DMS53 (cell line): ENCODE measurements at regions not wholly inside any gene's neighbourhood (a gene's known extent, or its start where the extent isn't known, plus 50 kb on each side); places are given as distances from the start of the nearest gene placed in this dataset.
A peak's percentile ranks its signal among the peaks of the same experiment; 100 is the strongest.

Source experiments
- DNase-seq: peaks from one replicate; lab custom pipeline; 2025; lab: John Stamatoyannopoulos, UW

DNA sequence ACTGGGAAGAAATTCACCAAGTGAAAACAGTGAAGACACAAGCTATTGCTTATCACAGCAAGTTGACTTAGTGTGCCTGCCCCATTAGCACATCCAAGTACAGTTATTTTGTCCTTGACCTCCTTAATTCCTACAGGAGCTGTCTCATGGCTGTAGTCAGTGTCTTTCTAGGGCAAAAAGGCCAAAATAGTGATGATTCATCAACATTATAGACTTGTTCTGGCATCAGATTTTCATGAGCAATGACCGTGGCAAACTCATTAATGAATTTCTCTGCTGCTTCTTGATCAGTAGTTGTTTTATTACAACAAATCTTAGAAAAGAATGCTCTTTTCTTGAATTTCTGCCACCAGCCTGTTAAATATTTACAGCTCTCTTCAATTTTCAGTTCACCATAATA is 1169.3 kb upstream of the DDX18 start:
- no peak for DNase-seq

DNA sequence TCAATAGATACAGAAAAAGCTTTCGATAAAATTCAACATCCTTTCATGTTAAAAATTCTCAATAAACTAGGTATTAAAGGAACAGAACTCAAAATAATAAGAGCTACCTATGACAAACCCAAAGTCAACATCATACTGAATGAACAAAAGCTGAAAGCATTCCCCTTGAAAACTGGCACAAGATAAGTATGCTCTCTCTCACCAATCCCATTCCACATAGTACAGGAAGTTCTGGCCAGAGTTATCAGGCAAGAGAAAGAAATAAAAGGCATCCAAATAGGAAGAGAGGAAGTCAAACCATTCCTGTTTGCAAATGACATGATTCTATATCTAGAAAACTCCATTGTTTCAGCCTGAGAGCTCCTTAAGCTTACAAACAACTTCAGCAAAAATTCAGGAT is 1145.8 kb upstream of the DDX18 start:
- DNase-seq: peak; percentile 14

DNA sequence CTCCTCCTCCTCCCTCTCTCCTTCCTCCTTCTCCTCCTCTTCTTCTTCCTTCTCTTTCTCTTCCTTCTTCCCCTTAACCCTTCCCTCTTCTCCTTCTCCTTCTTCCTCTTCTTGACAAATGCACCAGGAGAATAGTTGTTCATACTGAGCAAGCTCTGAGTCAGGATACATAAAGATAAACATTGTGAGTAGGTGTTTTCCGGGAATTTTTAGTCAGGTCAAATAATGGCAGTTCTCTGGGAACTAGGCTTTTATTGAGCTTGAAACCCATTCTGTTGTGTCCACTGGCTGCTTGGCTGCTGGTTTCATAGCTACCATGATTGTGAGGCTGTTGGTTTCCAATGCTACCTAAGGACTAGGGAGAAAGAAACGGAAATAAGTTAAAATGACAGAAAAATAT is 1144.7 kb upstream of the DDX18 start:
- DNase-seq: peak; percentile 71

DNA sequence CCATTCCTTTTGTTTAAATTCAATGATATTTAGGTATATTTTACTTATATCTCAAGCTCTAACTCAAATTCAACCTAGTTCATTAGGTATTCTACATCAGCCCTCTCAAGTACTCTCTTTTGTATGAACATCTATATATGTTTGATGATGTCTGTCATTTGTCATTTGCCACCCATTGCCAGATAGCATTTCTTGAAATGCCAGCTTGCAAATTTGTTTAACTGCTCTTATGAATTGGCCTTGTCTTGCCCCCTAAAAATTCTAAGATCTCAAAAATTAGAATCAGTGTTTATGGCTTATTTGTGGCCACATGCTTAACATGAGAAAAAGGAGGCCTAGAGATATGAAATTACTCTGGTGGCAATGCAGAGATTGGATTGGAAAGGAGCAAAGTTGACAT is 1140.3 kb upstream of the DDX18 start:
- no peak for DNase-seq

DNA sequence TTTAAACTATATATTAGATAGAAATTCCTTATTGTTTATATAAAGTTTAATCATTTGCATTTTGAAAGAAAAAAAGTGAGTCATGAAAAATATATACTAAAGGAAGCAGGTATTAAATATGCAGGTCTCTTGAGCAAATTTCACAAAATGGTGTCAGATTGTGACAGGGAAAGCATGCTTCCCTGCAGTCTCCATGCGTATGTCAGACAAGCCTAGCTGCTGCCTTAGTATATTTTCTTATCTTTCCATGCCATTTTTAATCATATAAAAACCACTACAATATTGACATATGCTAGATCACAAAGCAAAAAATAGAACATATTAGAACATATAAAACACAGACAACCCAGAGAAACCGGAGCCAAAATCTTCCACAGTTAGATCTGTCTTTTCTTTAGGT is 1137.7 kb upstream of the DDX18 start:
- DNase-seq: no peak

DNA sequence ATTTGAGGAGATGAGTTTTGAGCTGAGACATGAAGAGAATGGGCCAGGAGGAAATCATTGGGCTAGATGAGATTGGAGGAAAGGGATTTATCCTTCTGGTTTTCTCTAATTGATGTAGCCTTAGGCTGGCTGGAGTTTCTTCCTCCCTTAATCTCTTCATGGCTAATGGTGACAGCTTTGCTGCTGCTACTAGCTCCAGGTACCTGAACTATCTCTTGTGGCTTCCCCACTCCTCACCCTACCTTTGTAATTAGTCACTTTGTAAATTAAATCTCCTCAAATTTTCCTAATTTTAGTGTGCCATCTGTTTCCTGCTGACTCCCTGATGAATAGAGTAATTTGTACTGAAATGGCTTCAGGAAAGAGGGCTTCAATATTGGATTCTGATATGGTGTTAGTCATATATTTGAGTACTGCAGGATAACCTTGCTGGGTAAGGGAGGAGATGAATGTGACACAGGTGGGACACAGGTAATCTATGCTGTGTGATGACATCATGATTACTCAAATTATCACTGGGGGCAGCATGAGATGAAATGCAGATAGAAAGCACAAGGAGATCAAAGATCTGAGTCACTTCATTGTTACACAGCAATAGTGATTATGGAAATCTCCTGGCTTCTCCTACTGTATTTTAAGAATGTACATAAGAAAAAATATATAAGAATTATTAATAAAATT is 1134.1 kb upstream of the DDX18 start:
- DNase-seq: no peak

DNA sequence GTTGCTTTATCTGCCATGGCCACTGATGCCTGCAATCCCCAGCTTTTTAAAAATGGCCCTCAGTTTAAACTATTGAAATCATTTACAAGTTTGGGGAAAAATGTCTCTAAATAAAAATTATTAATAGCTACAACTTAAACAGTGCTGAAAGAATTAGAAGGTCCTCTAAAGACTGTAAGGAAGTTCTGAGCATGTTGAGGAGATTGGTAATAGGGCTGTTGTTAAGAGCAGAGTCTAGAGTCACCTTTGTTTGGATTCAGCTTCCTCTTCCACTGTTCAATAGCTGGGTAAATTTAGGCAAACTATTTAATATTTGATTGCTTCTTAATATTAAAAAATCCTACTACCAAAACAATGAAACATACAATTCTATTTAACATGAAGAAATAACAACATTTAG is 1127.1 kb upstream of the DDX18 start:
- DNase-seq: no peak

DNA sequence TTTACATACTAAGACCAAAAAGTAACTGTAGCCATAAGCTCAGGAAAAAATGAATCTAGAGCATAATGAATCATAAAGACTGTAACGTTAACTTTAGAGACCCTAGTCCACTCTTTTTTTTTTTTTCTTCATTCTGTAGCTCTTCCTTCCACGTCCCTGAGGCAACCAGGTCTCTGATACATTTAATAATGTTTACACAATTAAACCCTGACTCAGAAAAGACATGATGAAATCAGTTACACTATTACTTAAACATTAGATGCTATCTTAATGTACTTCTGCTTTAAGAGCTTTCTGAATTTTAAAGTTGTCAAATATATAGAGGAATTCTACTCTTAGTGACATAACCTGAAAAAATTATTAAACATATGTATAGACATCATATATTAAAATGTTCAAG is 1121.5 kb upstream of the DDX18 start:
- no peak for DNase-seq

DNA sequence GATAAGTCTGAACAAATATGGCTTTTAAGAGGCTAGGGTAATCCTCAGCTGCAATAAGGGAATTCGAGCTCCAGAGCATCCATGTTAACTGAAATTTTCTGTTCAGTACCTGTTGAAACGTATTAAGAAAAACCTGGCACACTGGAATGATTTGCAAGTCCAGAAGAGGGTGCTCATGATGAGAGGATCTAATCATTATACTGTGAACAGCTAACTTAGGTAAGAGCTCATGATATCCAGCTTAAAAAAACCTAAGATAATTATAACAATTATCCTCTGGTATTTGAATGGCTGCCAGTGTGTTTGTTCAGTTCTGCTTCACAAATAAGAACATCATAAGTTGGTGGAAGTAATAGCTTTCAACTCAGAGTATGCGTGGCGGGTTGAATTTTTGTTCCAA is 1118.3 kb upstream of the DDX18 start:
- peak; percentile 70 for DNase-seq

DNA sequence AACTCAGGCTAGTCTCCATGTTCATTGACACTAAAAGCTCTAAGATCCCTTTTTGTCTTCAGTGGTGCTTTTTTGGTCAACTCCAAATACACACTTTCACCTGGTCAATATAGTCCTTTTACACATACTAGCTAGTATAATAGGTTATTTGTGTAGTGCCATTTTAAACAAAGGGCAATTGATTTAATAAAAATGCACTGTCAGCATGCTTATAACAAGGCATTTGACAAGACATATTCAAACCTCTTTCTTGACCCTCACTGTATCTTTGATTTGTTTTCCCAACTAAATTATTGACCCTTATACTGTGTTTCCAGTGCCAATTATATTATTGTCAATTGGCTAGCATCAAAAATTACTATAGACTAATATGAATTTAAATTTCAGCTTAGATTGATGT is 1117.6 kb upstream of the DDX18 start:
- no peak for DNase-seq

DNA sequence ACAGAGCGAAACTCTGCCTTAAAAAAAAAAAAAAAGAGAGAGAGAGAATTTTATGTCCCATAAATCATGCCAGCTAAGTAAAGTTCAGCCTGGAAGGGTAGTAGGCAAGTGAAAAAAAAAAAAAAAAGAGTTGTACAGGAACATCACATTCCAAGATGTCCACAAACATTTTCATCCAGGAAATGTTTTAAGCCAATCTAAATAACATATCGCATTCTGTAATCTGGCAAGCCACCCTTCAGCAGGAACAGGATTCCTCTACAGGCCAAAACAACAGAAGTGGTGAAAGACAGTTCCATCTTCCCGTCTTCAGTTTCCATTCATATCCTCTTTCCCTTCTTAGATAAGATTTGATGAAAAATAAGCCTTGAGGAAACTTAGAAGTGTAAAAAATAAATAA is 1108.1 kb upstream of the DDX18 start:
- DNase-seq: no peak

DNA sequence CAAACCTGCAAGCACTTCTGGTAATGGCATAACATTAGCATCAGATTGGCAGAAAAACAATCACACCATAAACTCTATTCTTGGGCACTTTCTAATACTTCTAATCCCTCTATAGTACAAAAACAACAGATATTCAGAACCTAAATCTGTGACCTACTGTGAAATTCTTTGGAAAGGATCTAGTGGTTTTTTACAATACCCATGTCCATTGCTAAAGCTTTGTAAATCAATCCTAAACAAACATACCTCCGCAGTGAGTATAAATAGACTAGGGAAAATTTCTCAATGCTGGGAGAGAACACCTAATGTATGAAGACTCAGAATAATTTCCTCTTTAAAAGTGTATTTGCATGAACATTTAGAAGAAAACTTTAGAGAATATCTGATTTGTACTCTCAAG is 1098.5 kb upstream of the DDX18 start:
- peak; percentile 62 for DNase-seq

DNA sequence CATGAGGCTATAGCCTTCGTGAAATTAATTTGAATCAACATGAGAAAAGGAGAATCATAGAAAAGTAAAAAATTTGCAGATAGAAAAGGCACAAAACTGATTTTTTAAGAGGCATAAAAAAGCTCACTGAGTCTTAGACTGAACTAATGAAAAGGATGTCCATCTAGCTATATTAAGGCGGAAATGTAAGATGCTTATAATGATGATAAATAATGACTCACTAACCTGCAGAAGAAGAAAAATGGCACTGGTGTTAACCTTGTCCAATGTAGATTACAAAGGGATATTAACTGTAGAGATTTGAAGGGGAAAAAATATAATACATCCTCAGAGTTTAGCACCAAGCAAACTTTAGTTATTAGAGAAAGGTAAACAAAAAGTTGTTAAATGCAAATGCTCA is 1098.0 kb upstream of the DDX18 start:
- peak; percentile 28 for DNase-seq

DNA sequence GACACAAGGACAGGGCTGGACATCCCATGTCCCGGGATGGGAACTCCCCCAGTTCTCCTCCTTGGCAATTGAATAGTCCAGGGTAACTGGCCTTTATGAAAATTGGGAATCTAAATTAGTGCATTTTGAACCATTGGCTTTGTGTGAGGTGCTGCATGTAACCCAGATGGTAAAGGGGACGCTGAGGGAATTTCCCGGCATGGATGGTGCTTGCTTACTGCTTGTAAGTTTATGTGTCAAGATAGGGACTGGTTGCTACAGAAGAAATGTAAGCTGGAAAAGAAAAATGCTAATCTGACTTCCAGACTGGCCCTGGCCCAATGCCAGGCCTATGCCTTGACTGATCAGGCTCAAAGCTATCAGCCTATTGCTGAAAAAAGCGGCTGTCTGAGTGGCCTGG is 1096.7 kb upstream of the DDX18 start:
- no peak for DNase-seq

DNA sequence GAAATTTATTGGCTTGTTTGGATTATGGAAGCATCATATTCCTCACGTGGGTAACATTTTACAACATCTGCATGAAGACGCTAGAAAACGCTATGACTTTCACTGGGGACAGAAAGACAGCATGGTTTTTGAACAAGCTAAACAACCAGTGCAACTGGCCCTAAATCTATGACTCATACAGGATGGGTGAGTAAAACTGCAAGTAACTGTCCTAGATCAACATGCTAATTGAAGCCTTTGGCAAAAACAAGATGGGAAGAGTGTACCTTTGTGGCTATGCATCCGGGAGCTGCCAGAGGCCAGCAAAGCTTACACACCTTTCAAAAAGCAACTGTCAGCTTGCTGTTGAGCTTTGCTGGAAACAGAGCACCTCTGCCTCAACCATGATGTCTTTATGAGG is 1096.0 kb upstream of the DDX18 start:
- DNase-seq: peak; percentile 67

DNA sequence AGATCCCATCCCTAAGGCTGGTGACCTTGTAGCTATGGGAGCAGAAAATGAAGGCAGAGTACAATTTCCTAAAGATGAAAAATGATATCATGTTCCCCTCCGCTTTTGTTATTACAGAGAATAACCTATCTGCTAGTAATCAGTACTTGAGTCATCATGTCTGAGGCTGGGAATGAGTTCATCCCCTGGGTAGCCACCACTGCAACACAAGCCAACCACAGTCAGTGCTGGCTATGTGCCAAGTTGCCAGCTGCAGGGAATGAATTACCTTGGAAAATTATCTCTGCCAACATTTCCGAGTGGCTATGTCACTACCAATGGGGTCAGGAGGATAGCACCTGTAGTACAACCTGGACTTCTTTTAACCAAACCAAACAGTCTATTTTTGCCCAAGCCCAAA is 1094.7 kb upstream of the DDX18 start:
- peak; percentile 90 for DNase-seq

DNA sequence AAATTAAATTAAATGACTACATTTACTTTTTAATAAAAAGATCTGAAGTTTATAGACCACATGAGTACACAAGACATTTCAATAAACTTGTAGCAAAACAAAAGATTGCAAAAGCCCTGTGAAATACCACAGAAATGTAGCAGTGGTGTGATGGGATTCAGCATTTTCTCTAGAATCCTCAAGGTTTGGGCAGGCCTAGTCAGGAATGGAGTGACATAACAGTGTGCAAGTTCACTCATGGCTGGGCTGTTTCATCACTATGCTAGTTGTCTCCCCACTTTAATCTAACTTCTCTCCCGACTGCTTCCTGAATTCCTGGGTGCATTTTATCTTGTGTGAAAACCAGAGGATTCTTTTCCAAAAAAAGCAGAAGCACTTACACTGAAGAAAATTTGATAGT is 1089.9 kb upstream of the DDX18 start:
- DNase-seq: no peak

DNA sequence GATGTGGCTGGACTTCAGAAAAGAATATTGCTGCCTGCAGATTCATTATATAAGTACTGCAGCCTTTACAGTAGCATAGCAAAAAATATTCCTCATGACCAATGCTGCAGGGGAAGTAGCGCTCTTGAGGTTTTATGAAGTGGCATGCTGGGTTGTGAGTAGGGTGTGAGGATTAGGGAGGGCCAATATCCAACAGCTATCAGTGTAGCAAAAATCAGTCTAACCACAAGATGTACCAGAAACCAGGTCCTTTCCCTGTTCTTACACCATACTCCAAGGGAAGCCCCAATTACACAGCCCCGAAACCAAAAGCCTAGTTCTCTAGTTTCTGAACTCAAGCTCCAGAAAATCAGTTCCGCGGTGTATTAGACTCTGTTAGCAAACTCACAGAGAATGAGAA is 1082.2 kb upstream of the DDX18 start:
- DNase-seq: no peak

DNA sequence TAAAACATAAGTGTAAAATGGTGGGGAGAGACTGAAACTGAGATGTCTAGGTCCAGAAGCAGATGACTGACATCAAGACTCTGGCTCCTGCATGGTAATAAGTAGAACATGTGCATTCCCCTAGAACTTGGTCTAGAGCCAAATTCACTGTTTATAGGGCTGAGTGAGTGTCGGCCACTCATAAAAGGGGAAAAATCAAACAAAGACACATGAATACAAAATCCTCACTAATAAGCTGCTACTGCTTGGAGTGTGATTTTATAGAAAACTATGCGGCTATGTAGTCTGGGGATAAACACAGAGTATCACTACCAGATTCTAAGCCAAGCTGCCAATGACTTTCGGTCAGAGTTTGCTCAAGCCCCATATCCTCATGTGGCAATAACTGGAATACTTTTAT is 1080.8 kb upstream of the DDX18 start:
- peak; percentile 16 for DNase-seq

DNA sequence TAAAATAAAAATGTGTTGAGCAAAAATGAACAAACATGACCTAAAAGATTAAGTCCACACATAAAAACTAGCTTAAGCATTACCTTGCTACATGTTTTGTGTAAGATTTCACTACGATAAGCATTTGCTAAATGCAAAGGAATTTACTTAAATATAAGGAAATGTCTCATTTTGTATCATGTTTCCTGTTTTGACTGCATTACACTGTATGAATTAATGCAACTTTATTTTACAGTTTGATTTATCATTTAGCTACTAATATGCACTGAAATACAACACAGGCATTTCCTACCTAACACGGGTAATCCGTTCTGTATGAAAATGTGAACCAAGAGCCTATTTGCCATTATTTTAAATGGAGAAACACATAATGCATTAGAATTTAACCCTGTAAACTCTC is 1076.5 kb upstream of the DDX18 start:
- no peak for DNase-seq

DNA sequence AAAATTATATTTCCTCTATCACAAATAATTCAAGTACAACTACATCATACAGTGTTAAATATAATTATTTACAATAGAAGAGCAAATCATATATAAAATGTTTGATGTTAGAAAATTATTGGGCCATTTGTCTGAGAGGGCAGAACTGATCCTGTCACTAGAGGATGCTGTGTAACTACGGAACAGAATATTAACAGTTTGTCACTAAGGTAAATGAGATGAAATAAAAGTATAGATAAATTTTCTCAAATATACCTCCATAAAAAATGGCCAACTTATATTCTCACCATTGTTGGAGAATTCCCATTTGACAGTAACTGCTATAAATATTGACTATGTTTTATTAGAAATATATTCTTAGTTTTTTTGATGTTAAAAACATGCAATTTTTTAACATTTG is 1067.4 kb upstream of the DDX18 start:
- DNase-seq: peak; percentile 56

DNA sequence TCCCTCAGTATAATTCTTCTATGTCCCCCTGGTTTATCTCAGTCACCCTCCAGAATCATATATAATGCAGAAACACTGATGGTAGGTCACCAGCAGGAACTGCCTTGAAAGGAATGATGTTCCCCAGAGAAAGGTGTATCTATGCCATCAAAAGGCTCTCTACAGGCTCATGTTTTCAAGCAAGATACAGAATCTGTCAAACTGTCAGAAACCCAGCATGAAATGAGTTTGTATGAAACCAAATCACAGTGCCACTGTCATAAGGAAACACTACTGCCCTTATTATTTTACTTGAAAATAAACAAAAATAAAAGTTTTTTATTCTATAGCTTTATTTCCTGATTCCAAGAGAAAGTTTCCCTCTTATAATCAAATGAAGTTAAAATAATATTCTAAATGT is 1064.5 kb upstream of the DDX18 start:
- DNase-seq: no peak

DNA sequence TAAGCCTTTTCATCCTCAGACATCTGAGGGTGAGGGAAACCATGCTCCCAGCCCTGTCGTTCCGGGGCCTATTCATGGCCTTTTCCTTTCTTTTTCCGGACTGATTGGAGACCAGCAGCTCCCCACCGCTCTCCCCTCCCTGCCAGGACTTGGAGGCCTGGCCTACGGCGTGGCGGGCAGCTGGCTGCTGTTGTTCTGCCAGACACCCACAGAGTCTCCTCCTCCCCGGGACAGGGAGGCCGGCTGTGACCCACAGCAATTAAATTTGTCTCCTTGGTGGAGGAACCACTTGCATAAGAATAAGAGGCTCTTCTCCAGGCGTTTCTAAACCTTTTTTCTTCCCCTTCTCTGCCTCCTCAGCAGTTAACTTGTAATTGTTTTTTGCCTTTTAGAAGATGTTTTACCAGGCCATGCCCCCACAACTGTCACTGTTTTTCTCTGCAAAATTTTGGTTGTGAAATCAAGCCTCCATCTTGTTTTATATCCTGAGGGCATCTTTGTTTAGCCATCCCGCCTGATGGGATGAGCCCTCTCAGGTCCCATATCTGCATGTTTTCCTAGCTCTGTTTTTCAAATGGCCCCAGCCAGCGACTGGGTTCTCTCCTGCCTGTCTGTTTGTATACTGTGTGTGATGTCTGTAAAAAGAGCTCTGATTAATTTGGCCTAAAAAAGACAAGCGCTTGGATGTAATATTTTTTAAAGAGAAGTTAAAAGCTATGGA is 1060.0 kb upstream of the DDX18 start:
- no peak for DNase-seq

DNA sequence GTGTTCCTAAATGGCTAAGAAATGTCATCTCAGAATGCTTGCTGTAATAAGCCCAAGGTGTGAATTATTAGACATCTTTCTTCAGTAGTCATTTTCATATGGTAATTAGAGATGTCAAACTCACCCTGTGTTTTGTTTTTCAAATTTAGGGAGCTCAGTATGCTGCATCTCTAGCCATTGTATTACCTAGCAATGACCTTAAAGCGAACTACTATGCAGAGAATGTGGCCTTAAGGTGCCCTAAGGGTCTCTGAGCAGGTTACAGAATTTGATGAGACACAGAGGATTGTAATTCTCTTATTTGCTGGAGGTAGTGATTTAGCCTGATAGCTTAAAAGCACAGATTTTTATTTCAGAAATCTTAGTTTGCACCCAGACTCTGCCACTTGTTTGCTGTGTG is 1052.6 kb upstream of the DDX18 start:
- DNase-seq: no peak
